ENCODE measurements at regions not wholly inside any gene's neighbourhood (a gene's known extent, or its start where the extent isn't known, plus 50 kb on each side); places are given as distances from the start of the nearest gene placed in this dataset.

- TF ChIP-seq CTCF (conservative IDR thresholded peaks at IDR 0.05; ENCODE audit: low read length), result no peak
- no peak for TF ChIP-seq EZH2phosphoT487 (IDR thresholded peaks at IDR 0.05; ENCODE audit: borderline replicate concordance, low read depth, low read length)
Observed at GRCh38 chr11:127071606-127072005, 71.0 kb upstream of the KIRREL3 start.
